GM18870 (cell line): ENCODE measurements at regions not wholly inside any gene's neighbourhood (a gene's known extent, or its start where the extent isn't known, plus 50 kb on each side); places are given as distances from the start of the nearest gene placed in this dataset.
"Not testable (repeated sequence)": the region's sequence is repeated elsewhere in the genome, so short reads cannot be mapped to it uniquely, and the experiment has no call there.

Source experiments
- ATAC-seq: cut with Tn5 transposase; IDR thresholded peaks from one replicate; pipeline ENCODE4 v1.9.1; 2021; ENCODE audit warnings: moderate library complexity; ENCODE audit not compliant: unreplicated experiment

GRCh38 chr13:22993148-22993547, 187.6 kb upstream of the SGCG start:
- no peak for ATAC-seq

GRCh38 chr13:23003446-23003845, 177.3 kb upstream of the SGCG start:
- no peak for ATAC-seq

GRCh38 chr13:23007426-23007825, 173.4 kb upstream of the SGCG start:
- no peak for ATAC-seq

- ATAC-seq = no peak
These were observed 162.6 kb upstream of the SGCG start for GRCh38 chr13:23018143-23018542.

GRCh38 chr13:23020246-23020843, 160.4 kb upstream of the SGCG start:
- peak; percentile 88 for ATAC-seq

- ATAC-seq = no peak
These were observed 158.9 kb upstream of the SGCG start for GRCh38 chr13:23021906-23022305.

GRCh38 chr13:23022704-23023103, 158.1 kb upstream of the SGCG start:
- no peak for ATAC-seq

GRCh38 chr13:23025864-23026608, 154.7 kb upstream of the SGCG start:
- ATAC-seq = no peak

GRCh38 chr13:23039266-23039935, 141.4 kb upstream of the SGCG start:
- no peak for ATAC-seq

- ATAC-seq = no peak
These were observed 138.6 kb upstream of the SGCG start for GRCh38 chr13:23042181-23042580.

GRCh38 chr13:23044906-23045305, 135.9 kb upstream of the SGCG start:
- ATAC-seq = no peak

- ATAC-seq = no peak
These were observed 130.7 kb upstream of the SGCG start for GRCh38 chr13:23050126-23050525.

GRCh38 chr13:23053711-23054110, 127.1 kb upstream of the SGCG start:
- ATAC-seq = not testable (repeated sequence)

- no peak for ATAC-seq
These were observed 121.6 kb upstream of the SGCG start for GRCh38 chr13:23059173-23059572.

GRCh38 chr13:23060959-23061358, 119.8 kb upstream of the SGCG start:
- no peak for ATAC-seq

GRCh38 chr13:23067129-23067528, 113.7 kb upstream of the SGCG start:
- no peak for ATAC-seq

GRCh38 chr13:23069566-23069965, 111.2 kb upstream of the SGCG start:
- no peak for ATAC-seq

- no peak for ATAC-seq
These were observed 106.5 kb upstream of the SGCG start for GRCh38 chr13:23074075-23074828.

- ATAC-seq = no peak
These were observed 99.6 kb upstream of the SGCG start for GRCh38 chr13:23081220-23081619.

- ATAC-seq = no peak
These were observed 98.9 kb upstream of the SGCG start for GRCh38 chr13:23081901-23082300.

- no peak for ATAC-seq
These were observed 93.7 kb upstream of the SGCG start for GRCh38 chr13:23086968-23087623.
